Lung (tissue), 11 donors: ENCODE measurements at regions not wholly inside any gene's neighbourhood (a gene's known extent, or its start where the extent isn't known, plus 50 kb on each side); places are given as distances from the start of the nearest gene placed in this dataset.

Experiments used
- ATAC-seq: fragments of 200-7000 bp; cut with Tn5 transposase; one replicate; pipeline ENCODE4 v1.9.1; 2020; ENCODE audit warnings: moderate number of reproducible peaks; ENCODE audit not compliant: insufficient read depth, low FRiP score
- DNase-seq, 3 donors: peaks; one replicate each; pipeline ENCODE4 v3.0.0-alpha.2; 2013 to 2017
- H3K27ac ChIP-seq, 2 donors: one replicate each; pipeline ENCODE4 v1.5.1; 2013; ENCODE audit warnings: mild to moderate bottlenecking in 2 of 2, moderate library complexity in 2 of 2, control low read depth in 1 of 2, inconsistent platforms in 1 of 2, low read depth in 1 of 2, low read length in 1 of 2
- H3K27me3 ChIP-seq, 3 donors: one replicate each; pipeline ENCODE4 v1.5.1; 2013; ENCODE audit warnings: low read length in 2 of 3; ENCODE audit not compliant: control insufficient read depth in 3 of 3, insufficient read depth in 3 of 3
- H3K36me3 ChIP-seq, 4 donors: one replicate each; pipeline ENCODE4 v1.5.1; 2013; ENCODE audit warnings: low read length in 4 of 4, mild to moderate bottlenecking in 1 of 4, moderate library complexity in 1 of 4; ENCODE audit not compliant: control insufficient read depth in 4 of 4, insufficient read depth in 4 of 4
- H3K4me1 ChIP-seq, 5 donors: one replicate each; pipeline ENCODE4 v1.5.1; 2013; ENCODE audit warnings: low read length in 5 of 5, mild to moderate bottlenecking in 2 of 5, moderate library complexity in 1 of 5; ENCODE audit not compliant: control insufficient read depth in 5 of 5, insufficient read depth in 5 of 5
- H3K4me3 ChIP-seq: one replicate; pipeline ENCODE4 v1.5.1; 2013; ENCODE audit warnings: mild to moderate bottlenecking, control low read depth, moderate library complexity
- H3K9ac ChIP-seq, 2 donors: one replicate each; pipeline ENCODE4 v1.5.1; 2013; ENCODE audit warnings: low read length in 2 of 2, control low read depth in 1 of 2; ENCODE audit not compliant: insufficient read depth in 1 of 2
- H3K9me3 ChIP-seq, 4 donors: one replicate each; pipeline ENCODE4 v1.5.1; 2013; ENCODE audit warnings: low read length in 3 of 4, mild to moderate bottlenecking in 1 of 4, moderate library complexity in 1 of 4; ENCODE audit not compliant: control insufficient read depth in 4 of 4, insufficient read depth in 3 of 4
- CTCF ChIP-seq: IDR thresholded peaks from 2 replicates; pipeline ENCODE4 v1.5.1; 2012; ENCODE audit warnings: mild to moderate bottlenecking; ENCODE audit errors: control extremely low read depth, extremely low read depth
- WGBS, 2 donors: extraction: QIAGEN DNeasy Blood & Tissue Kit; methylation state at CpG; one replicate each; pipeline ENCODE4 v1.1.7; 2013; 5-methylcytosine and 5-hydroxymethylcytosine counted together
- donor health status: control.
- donor health status: control.
- donor health status: Bipolar disorder and iron deficiency.
- donor health status: healthy.
- donor health status: DM: yes; HTN: yes; CAD: no.

DNA sequence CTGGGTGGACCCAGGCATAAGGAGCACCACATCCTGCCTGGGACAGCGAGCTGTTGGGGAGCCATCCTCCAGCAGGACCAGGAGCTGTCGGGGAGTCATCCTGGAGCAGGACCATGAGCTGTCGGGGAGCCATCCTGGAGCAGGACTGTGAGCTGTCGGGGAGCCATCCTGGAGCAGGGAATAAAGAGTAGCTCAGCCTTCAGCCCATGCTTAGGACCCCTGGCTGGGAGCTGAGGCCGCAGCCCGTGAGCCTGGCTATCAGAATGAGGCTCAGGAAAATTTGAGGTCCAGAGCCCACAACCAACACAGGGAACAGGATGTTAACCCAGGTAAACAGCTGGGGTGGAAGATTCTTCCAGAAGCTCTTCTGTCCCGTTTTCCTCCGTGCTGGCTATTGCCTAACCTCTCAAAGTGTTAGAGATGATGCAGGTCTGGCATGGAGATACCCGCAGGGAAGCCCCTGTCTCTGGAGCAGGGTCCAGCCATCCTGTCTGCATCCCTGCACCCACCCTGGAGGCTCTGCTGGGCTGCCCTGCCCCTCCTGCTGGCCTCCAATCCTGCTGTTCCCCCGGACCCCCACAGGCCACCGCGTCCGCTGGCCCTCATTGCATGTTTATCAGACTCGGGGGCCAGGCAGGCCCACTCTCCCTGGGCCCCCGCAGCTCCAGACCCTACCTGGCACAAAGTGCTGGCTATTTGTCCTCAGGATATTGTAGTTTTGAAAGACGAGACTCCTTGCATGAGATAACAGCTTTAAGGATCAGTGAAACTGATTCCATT, 243.5 kb upstream of the MYT1L start:
- no peak for ATAC-seq
- Histone ChIP-seq H3K4me1 (no peaks in the 10 kb centered on the region), H3K4me3 (no peak overlapping the region), H3K27me3 (peaks cover 0 to 2% (median 0%) of the 10 kb centered on the region in 3 donors), H3K9me3 (peaks cover 0 to 16% (median 0%) of the 10 kb centered on the region in 4 donors), H3K27ac (no peak overlapping the region), H3K9ac (no peak overlapping the region), H3K36me3 (no peaks in the 10 kb centered on the region)
- 79 to 87% methylated on average over 15 of the region's 16 CpGs for WGBS, 2 donors
- TF ChIP-seq CTCF: no peak
- no peak for DNase-seq

GRCh38 chr2:2573658-2574293, 242.7 kb upstream of the MYT1L start:
- no peak for TF ChIP-seq CTCF
- Histone ChIP-seq H3K27me3 (peaks cover 0 to 2% (median 0%) of the 10 kb centered on the region in 3 donors), H3K9me3 (peaks cover 0 to 16% (median 0%) of the 10 kb centered on the region in 4 donors), H3K27ac (no peak overlapping the region), H3K4me3 (no peak overlapping the region), H3K4me1 (no peaks in the 10 kb centered on the region), H3K9ac (no peak overlapping the region), H3K36me3 (no peaks in the 10 kb centered on the region)
- DNase-seq (peak in 2 of 3 donors; percentile 5 to 15), ATAC-seq (no peak)
- 96 to 97% methylated on average over 15 of the region's 15 CpGs for WGBS, 2 donors

- Histone ChIP-seq H3K27me3 (peaks cover 0 to 2% (median 0%) of the 10 kb centered on the region in 3 donors), H3K9me3 (peaks cover 0 to 16% (median 0%) of the 10 kb centered on the region in 4 donors), H3K4me3 (no peak overlapping the region), H3K9ac (no peak overlapping the region), H3K36me3 (no peaks in the 10 kb centered on the region), H3K27ac (no peak overlapping the region), H3K4me1 (no peaks in the 10 kb centered on the region)
- WGBS, 2 donors: 93 to 100% methylated on average over 4 of the region's 4 CpGs
- DNase-seq (no peak), ATAC-seq (no peak)
- TF ChIP-seq CTCF: no peak
Observed at GRCh38 chr2:2573205-2573604, 242.1 kb upstream of the MYT1L start.
